Mesothelial cell of epicardium (in vitro differentiated cells): ENCODE measurements at regions not wholly inside any gene's neighbourhood (a gene's known extent, or its start where the extent isn't known, plus 50 kb on each side); places are given as distances from the start of the nearest gene placed in this dataset.

Source experiments
- DNase-seq, 2 experiments: peaks; one replicate each; pipeline ENCODE4 v3.0.0; 2021; ENCODE audit warnings: low spot score in 2 of 2; ENCODE audit not compliant: unreplicated experiment in 2 of 2
- H3K27ac Mint-ChIP-seq: 2 replicates; pipeline ENCODE4 v1.8.0; 2021; ENCODE audit warnings: mixed read lengths
- H3K27me3 Mint-ChIP-seq: 2 replicates; pipeline ENCODE4 v1.8.0; 2021; ENCODE audit warnings: low read depth, mixed read lengths
- H3K36me3 Mint-ChIP-seq: 2 replicates; pipeline ENCODE4 v1.8.0; 2021; ENCODE audit warnings: mixed read lengths
- H3K4me1 Mint-ChIP-seq: 2 replicates; pipeline ENCODE4 v1.8.0; 2021; ENCODE audit warnings: mixed read lengths
- H3K4me3 Mint-ChIP-seq: 2 replicates; pipeline ENCODE4 v1.8.0; 2021; ENCODE audit warnings: mild to moderate bottlenecking, moderate library complexity, mixed read lengths
- H3K9me3 Mint-ChIP-seq: 2 replicates; pipeline ENCODE4 v1.8.0; 2021; ENCODE audit warnings: mixed read lengths
- TF ChIP-seq, protein P1 (sequence below): fragments of 200-600 bp; sonication (generic); IDR thresholded peaks from one replicate; pipeline ENCODE4 v1.5.0; 2021; ENCODE audit warnings: antibody characterized with exemption; ENCODE audit not compliant: unreplicated experiment

DNA sequence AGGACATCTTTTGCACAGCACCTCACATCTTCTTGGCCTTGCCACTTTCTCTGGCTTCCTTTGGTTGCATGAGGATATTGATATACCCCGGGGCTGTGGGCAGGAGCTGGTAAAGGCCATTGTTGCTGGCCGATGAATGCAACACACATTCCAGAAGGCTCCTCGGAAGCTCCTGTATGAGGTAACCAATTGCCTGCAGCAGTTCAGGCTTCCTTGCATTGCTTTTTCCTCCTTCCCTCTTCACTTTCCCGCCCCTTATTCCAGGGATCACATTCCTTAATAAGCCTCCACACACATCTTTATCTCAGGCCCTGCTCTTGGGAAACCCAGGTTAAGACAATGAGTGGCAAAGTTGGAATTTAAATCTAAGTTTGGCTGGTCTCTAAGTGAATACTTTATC lies 505.4 kb upstream of the CLINT1 start:
- H3K36me3 Mint-ChIP-seq, result no peaks in the 10 kb centered on the region
- H3K27me3 Mint-ChIP-seq, result no peaks in the 10 kb centered on the region
- no peak for DNase-seq
- no peak overlapping the region for H3K4me3 Mint-ChIP-seq
- H3K4me1 Mint-ChIP-seq, result peaks cover 8% of the 10 kb centered on the region
- TF ChIP-seq, protein P1, sequence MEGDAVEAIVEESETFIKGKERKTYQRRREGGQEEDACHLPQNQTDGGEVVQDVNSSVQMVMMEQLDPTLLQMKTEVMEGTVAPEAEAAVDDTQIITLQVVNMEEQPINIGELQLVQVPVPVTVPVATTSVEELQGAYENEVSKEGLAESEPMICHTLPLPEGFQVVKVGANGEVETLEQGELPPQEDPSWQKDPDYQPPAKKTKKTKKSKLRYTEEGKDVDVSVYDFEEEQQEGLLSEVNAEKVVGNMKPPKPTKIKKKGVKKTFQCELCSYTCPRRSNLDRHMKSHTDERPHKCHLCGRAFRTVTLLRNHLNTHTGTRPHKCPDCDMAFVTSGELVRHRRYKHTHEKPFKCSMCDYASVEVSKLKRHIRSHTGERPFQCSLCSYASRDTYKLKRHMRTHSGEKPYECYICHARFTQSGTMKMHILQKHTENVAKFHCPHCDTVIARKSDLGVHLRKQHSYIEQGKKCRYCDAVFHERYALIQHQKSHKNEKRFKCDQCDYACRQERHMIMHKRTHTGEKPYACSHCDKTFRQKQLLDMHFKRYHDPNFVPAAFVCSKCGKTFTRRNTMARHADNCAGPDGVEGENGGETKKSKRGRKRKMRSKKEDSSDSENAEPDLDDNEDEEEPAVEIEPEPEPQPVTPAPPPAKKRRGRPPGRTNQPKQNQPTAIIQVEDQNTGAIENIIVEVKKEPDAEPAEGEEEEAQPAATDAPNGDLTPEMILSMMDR, result no peak
- no peak overlapping the region for H3K27ac Mint-ChIP-seq
- H3K9me3 Mint-ChIP-seq, result no peaks in the 10 kb centered on the region

DNA sequence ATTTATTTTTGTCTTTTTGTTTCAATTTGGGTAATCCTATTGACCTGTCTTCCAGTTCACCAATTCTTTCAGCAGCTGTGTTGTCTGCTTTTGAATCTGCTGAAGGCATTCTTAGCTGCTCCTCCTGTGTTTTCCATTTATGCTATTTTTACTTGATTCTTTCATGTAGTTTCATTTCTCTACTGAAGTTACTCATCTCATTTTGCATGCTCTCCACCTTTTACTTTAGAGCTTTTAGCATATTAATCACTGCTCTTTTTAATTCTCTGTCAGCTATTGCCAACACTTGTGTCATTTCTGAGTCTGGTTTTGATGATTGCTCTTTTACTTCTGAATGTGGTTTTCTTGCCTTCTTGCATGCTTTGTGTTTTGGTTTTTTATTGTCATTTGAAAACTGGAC lies 496.0 kb upstream of the CLINT1 start:
- no peak for DNase-seq
- Mint-ChIP-seq H3K36me3 (peaks cover 4% of the 10 kb centered on the region), H3K9me3 (peaks cover 9% of the 10 kb centered on the region), H3K4me1 (peaks cover 5% of the 10 kb centered on the region), H3K27ac (no peak overlapping the region), H3K27me3 (peaks cover 2% of the 10 kb centered on the region), H3K4me3 (no peak overlapping the region)
- TF ChIP-seq, protein P1, result no peak

DNA sequence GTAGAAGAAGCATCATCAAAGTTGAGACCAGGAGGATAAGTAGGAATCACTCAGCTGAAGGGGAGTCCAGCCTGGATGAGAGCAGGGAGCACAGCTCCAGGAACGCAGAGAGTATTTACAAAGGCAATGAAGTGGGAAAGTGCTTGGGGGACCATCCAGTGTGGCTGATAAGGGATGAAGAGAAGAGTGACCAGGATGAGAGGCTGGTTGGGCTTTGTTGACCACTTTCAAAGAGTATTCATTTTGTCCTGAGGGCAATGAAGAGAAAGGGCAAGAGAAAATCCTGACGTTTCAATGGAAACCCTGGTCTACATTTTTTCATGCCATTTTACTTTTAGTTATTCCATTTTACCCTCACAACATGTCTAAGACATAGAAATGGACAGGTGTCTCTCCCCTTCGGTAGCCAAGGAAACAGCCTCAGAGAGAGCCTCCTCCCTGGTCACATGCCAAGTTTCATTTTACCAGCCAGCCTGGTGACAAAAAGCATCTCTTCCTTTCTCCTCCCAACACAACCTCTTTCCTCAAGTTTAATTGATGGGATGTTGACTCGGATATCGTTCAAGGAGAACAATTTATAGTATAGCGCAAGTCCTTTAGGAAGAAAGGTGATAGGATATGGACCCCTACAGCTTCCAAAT lies 492.7 kb upstream of the CLINT1 start:
- Mint-ChIP-seq H3K4me3 (no peak overlapping the region), H3K9me3 (peaks cover 11% of the 10 kb centered on the region), H3K36me3 (peaks cover 4% of the 10 kb centered on the region), H3K27ac (no peak overlapping the region), H3K4me1 (peaks cover 10% of the 10 kb centered on the region), H3K27me3 (peaks cover 4% of the 10 kb centered on the region)
- DNase-seq, result no peak
- TF ChIP-seq, protein P1, result no peak

DNA sequence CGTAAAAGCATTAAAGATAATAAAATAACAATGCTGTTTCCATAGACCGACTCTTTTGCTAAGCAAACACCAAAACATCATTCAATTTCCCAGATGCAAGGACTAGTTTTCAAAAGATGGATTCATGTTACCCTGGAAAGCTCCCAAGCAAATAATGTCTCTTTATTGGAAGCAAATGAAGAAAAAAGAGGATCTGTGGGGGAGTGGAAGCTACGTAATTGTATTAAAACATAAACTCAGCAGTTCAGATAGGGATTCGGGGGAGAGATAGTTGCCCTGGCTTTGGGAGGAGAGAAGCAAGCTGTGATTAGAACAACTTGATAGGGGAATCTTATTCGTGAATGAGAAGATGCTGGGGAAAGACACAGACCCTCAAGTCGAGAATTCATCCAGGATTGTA lies 491.0 kb upstream of the CLINT1 start:
- Mint-ChIP-seq H3K9me3 (peaks cover 15% of the 10 kb centered on the region), H3K27me3 (peaks cover 4% of the 10 kb centered on the region), H3K4me3 (no peak overlapping the region), H3K36me3 (peaks cover 2% of the 10 kb centered on the region), H3K4me1 (peaks cover 10% of the 10 kb centered on the region), H3K27ac (no peak overlapping the region)
- no peak for DNase-seq
- TF ChIP-seq, protein P1, result no peak

DNA sequence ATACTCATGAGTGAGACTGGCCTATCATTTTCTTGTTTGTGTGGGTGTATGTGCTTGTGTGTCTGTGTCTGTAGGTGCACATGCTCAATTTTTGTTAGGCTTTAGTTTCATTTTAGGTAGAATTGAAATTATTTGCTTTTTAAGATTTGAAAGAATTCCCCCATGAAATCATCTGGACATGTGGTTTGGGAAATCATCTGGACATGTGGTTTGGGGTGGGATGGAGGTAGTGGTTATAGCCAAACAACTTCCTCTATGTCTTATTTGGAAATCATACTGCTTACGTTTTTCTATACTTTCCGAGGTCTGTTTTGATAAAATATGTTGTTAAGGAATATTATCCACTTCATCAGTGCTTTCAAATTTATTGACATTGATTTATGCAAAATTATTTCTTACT lies 485.4 kb upstream of the CLINT1 start:
- H3K4me1 Mint-ChIP-seq, result peaks cover under 1% of the 10 kb centered on the region
- DNase-seq, result no peak
- peaks cover 22% of the 10 kb centered on the region for H3K9me3 Mint-ChIP-seq
- no peak overlapping the region for H3K27ac Mint-ChIP-seq
- no peak overlapping the region for H3K4me3 Mint-ChIP-seq
- H3K27me3 Mint-ChIP-seq, result no peaks in the 10 kb centered on the region
- H3K36me3 Mint-ChIP-seq, result no peaks in the 10 kb centered on the region
- TF ChIP-seq, protein P1, result no peak

DNA sequence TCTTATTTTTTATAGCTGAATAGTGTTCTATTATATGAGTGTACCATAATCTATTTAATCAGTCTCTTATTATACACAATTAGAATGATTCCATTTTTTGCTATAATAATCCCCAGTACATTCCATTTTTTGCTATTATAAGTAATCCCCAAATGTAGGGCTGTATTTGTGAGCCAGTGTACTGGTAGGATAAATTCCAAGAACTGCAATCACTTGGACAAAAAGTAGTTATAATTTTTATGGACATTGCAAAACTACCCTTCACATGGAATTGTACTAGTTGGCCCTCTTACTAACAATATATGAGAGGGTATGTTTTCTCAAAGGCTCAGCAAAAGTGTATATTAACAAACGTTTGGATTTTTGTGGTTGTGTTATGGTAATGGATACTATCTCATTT lies 481.7 kb upstream of the CLINT1 start:
- Mint-ChIP-seq H3K4me3 (no peak overlapping the region), H3K9me3 (peaks cover 36% of the 10 kb centered on the region), H3K36me3 (no peaks in the 10 kb centered on the region), H3K27me3 (peaks cover 2% of the 10 kb centered on the region), H3K4me1 (no peaks in the 10 kb centered on the region), H3K27ac (no peak overlapping the region)
- TF ChIP-seq, protein P1, result no peak
- DNase-seq, result no peak
